ENCODE measurements at regions not wholly inside any gene's neighbourhood (a gene's known extent, or its start where the extent isn't known, plus 50 kb on each side); places are given as distances from the start of the nearest gene placed in this dataset.

DNA sequence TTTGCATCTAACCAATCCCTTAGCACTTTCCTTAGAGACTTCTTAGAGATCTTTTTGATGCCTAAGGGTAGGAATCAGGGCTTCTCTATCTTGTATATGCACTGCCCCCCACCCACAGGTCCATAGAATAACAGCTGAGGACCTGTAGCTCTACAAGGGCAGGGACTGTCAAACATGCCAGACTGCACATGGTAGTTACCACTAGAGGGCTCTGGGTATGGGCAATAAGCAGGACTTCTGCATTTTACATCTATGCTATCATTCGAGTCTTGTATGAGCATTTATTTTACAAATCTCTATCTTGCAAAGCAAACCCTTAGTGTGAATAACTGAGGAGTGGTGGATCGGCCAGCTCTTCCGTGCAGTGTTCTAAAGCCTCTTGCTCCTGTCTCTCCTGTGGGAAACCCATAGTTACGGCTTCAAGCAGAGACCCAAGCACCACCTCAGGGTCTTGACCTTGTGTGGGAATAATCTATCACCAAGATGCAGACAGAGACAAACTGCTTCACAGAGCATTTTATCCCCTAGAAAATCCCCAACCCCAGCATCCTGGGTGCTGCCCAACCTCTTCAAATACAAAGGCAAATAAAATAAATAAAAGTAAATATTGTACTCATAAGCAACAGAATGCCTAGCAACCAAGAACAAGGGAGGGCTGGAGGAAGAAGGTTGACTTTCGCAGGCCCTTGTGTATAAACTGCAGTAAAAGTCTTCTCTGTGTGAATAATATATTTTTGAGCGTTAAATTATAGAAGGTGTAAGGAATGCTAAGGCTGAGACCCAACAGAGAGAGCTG lies 219.3 kb downstream of the WDR11 start:
- no peaks in the 10 kb centered on the region for H3K9me3 ChIP-seq
- H3K4me3 ChIP-seq, result no peak overlapping the region
- H3K36me3 ChIP-seq, result no peaks in the 10 kb centered on the region
- no peak for DNase-seq
- peak; percentile 63 for FAIRE-seq
- H3K27ac ChIP-seq, result no peak overlapping the region
- H3K27me3 ChIP-seq, result no peaks in the 10 kb centered on the region
- peak in 1 of 4 donors; percentile 47 for ATAC-seq
- intact Hi-C loops (cut with DNase I), result no loop called here
- TF ChIP-seq, protein P1, sequence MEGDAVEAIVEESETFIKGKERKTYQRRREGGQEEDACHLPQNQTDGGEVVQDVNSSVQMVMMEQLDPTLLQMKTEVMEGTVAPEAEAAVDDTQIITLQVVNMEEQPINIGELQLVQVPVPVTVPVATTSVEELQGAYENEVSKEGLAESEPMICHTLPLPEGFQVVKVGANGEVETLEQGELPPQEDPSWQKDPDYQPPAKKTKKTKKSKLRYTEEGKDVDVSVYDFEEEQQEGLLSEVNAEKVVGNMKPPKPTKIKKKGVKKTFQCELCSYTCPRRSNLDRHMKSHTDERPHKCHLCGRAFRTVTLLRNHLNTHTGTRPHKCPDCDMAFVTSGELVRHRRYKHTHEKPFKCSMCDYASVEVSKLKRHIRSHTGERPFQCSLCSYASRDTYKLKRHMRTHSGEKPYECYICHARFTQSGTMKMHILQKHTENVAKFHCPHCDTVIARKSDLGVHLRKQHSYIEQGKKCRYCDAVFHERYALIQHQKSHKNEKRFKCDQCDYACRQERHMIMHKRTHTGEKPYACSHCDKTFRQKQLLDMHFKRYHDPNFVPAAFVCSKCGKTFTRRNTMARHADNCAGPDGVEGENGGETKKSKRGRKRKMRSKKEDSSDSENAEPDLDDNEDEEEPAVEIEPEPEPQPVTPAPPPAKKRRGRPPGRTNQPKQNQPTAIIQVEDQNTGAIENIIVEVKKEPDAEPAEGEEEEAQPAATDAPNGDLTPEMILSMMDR (IDR thresholded peaks at IDR 0.05), result no peak
- H3K4me1 ChIP-seq, result no peaks in the 10 kb centered on the region
- 71 to 73% methylated on average over 6 of the region's 6 CpGs for WGBS, 2 donors

DNA sequence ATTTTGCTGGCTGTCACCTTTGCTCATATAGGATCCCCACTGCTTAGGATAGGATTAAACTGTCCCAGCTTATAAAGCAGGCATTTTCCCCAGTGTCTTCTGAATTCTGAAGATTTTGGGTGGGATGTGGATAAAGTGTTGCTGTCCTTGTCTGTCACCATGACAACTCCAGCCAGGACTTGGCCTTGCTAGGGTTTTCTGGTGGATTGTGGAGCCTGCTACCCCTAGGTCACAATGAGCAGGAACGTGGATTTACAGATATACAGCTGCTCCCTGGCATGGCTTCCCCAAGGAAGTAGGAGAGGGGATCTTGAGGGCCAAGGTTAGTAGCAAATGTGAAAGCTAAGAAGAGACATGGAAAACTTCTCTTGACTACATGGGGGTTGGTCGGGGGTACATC lies 220.7 kb downstream of the WDR11 start:
- Histone ChIP-seq H3K27ac (no peak overlapping the region), H3K27me3 (no peaks in the 10 kb centered on the region), H3K4me1 (peaks cover 0 to 4% (median 0%) of the 10 kb centered on the region in 3 donors), H3K9me3 (no peaks in the 10 kb centered on the region), H3K36me3 (no peaks in the 10 kb centered on the region), H3K4me3 (no peak overlapping the region)
- WGBS, 2 donors, result 64 to 69% methylated on average over 2 of the region's 2 CpGs
- intact Hi-C loops (cut with DNase I), result no loop called here
- TF ChIP-seq, protein P1 (IDR thresholded peaks at IDR 0.05), result no peak
- DNase-seq (no peak), FAIRE-seq (no peak), ATAC-seq (no peak)

DNA sequence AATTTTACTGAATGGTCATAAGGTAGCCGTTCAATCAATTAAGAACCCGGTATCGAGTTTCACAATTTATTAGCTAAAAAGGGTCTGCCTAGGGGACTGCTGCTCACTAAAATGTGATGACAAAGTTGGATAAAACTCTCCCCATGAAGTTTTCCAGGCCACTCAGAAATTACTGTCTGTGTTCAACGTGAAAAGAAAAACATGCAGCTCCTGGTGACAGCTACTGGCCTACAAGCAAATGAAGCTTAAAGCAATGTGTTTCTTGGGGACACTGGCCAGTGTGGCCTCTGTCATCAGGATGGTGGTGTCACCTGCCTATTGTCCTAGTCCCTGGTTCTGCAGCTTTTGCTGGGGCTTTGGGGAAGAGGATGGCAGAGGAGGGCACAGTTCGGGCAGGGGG lies 222.6 kb downstream of the WDR11 start:
- ATAC-seq, result no peak
- DNase-seq, result no peak
- Histone ChIP-seq H3K9me3 (no peaks in the 10 kb centered on the region), H3K4me1 (peaks cover 0 to 5% (median 0%) of the 10 kb centered on the region in 3 donors), H3K36me3 (no peaks in the 10 kb centered on the region), H3K27me3 (no peaks in the 10 kb centered on the region), H3K27ac (no peak overlapping the region), H3K4me3 (no peak overlapping the region)
- FAIRE-seq, result no peak
- TF ChIP-seq, protein P1 (IDR thresholded peaks at IDR 0.05), result no peak
- 80% methylated on average over 5 of the region's 5 CpGs for WGBS, 2 donors
- intact Hi-C loops (cut with DNase I), result no loop called here

DNA sequence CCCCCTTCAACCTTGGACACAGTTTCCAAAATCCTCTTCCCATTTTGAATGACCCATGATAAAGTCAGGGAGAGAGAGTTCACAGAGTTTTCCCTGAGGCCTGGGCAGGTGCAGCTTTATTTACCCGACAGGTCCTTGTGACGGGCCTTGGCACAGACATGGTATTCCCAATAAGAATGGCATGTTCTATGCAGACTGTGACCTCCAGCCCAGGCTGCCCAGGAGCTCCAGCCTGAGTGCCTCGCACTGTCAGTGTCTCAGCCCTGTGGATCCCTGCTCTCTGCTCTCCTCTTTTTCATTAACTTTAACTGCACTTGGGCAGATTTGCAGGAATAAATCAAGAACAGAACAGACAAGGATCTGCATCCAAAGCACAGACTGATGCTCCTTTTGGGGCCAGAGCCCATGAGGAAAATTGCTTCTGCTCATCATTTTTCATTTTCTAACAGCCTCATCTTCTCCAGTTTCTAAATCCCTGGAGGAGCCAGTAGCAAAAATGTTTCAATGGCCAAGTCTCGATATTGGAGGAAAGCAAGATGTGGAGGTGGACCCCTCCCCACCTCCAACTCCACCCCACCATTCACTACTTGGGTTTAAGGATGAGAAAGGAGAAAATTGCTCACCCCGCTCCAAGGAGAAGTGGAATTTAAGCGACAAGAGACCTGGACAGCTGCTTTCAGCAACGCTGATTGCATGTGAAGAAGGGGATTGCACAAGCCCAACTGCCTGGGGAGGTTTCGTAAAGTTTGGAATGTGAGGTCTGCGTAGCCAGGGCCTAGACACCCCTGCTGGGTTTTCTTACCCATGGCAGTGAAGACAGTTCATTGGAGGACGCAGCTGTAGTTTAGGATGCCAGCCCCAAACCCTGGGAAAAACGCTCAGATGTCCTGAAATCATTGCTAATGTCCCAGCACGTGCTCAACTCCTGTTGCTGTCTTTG lies 225.9 kb downstream of the WDR11 start:
- intact Hi-C loops (cut with DNase I), result no loop called here
- Histone ChIP-seq H3K9me3 (no peaks in the 10 kb centered on the region), H3K27me3 (no peaks in the 10 kb centered on the region), H3K36me3 (no peaks in the 10 kb centered on the region), H3K4me3 (no peak overlapping the region), H3K27ac (no peak overlapping the region), H3K4me1 (peaks cover 0 to 5% (median 0%) of the 10 kb centered on the region in 3 donors)
- ATAC-seq (peak in 3 of 4 donors; percentile 45 to 72 (median 58)), FAIRE-seq (no peak), DNase-seq (no peak)
- 57 to 60% methylated on average over 12 of the region's 12 CpGs for WGBS, 2 donors
- TF ChIP-seq, protein P1 (IDR thresholded peaks at IDR 0.05), result no peak
